Neutrophil (primary cell): ENCODE measurements at regions not wholly inside any gene's neighbourhood (a gene's known extent, or its start where the extent isn't known, plus 50 kb on each side); places are given as distances from the start of the nearest gene placed in this dataset.

Experiments used
- H3K27ac ChIP-seq: fragments of 200-600 bp; sonication (generic); 2 replicates; pipeline ENCODE4 v1.5.1; 2016; ENCODE audit warnings: mild to moderate bottlenecking, moderate library complexity
- H3K27me3 ChIP-seq: fragments of 200-600 bp; sonication (generic); 2 replicates; pipeline ENCODE4 v1.6.0; 2016; ENCODE audit warnings: mild to moderate bottlenecking
- H3K36me3 ChIP-seq: fragments of 200-600 bp; sonication (generic); 2 replicates; pipeline ENCODE4 v1.5.1; 2017
- H3K4me1 ChIP-seq, 2 experiments: fragments of 200-600 bp in 1 of 2; sonication (generic) in 1 of 2; 1 replicate in 1 of 2; 2 replicates in 1 of 2; pipeline versions ENCODE4 v1.5.1 to v1.6.1; 2013 to 2016; ENCODE audit warnings: low read depth in 1 of 2, low read length in 1 of 2, mild to moderate bottlenecking in 1 of 2, moderate library complexity in 1 of 2; ENCODE audit not compliant: control insufficient read depth in 1 of 2, insufficient read depth in 1 of 2
- H3K4me3 ChIP-seq, 2 experiments: fragments of 200-600 bp in 1 of 2; sonication (generic) in 1 of 2; 1 replicate in 1 of 2; 2 replicates in 1 of 2; pipeline ENCODE4 v1.5.1; 2013 to 2016; ENCODE audit warnings: low read depth in 1 of 2, low read length in 1 of 2, mild to moderate bottlenecking in 1 of 2, moderate library complexity in 1 of 2
- H3K9me3 ChIP-seq: fragments of 200-600 bp; sonication (generic); 2 replicates; pipeline ENCODE4 v1.5.1; 2016
- CTCF ChIP-seq: fragments of 200-600 bp; sonication (generic); IDR thresholded peaks from 2 replicates; pipeline ENCODE4 v1.5.1; 2016; ENCODE audit warnings: antibody characterized with exemption

DNA sequence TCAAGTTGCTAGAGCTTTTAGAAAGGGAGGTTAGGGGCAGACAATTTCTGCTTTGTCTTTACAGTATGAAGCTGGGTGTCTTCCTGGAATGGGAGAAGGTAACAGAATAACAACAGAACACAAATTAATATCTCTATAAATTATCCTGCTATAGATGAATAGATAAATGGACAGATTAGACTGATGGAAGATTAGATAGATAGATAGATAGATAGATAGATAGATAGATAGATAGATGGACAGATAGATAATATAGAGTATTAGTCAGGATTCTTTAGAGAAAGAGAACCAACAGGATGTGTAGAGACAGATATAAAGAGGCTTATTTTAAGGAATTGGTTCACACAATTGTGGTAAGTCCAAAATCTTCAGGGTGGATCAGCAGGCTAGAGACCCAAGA lies 302.2 kb downstream of the BCL11A start:
- Histone ChIP-seq H3K27ac (no peak overlapping the region), H3K36me3 (no peaks in the 10 kb centered on the region), H3K4me3 (no peak overlapping the region), H3K27me3 (no peaks in the 10 kb centered on the region), H3K4me1 (peaks cover 10 to 16% of the 10 kb centered on the region in 2 experiments), H3K9me3 (no peaks in the 10 kb centered on the region)
- TF ChIP-seq CTCF: no peak

GRCh38 chr2:60249879-60250278 lies 303.6 kb downstream of the BCL11A start:
- no peak overlapping the region for H3K4me3 ChIP-seq
- H3K36me3 ChIP-seq: no peaks in the 10 kb centered on the region
- no peaks in the 10 kb centered on the region for H3K9me3 ChIP-seq
- no peak for TF ChIP-seq CTCF
- H3K27me3 ChIP-seq: no peaks in the 10 kb centered on the region
- peaks cover 10 to 16% of the 10 kb centered on the region in 2 experiments for H3K4me1 ChIP-seq
- H3K27ac ChIP-seq: no peak overlapping the region

- Histone ChIP-seq H3K27ac (no peak overlapping the region), H3K4me3 (no peak overlapping the region), H3K4me1 (peaks cover 10 to 16% of the 10 kb centered on the region in 2 experiments), H3K36me3 (no peaks in the 10 kb centered on the region), H3K9me3 (no peaks in the 10 kb centered on the region), H3K27me3 (no peaks in the 10 kb centered on the region)
- no peak for TF ChIP-seq CTCF
Measured at GRCh38 chr2:60247471-60247870, 306.0 kb downstream of the BCL11A start.

GRCh38 chr2:60246583-60246982 lies 306.9 kb downstream of the BCL11A start:
- H3K4me3 ChIP-seq: no peak overlapping the region
- no peaks in the 10 kb centered on the region for H3K27me3 ChIP-seq
- no peak for TF ChIP-seq CTCF
- H3K27ac ChIP-seq: no peak overlapping the region
- H3K9me3 ChIP-seq: no peaks in the 10 kb centered on the region
- H3K36me3 ChIP-seq: no peaks in the 10 kb centered on the region
- H3K4me1 ChIP-seq: peaks cover 10 to 16% of the 10 kb centered on the region in 2 experiments

DNA sequence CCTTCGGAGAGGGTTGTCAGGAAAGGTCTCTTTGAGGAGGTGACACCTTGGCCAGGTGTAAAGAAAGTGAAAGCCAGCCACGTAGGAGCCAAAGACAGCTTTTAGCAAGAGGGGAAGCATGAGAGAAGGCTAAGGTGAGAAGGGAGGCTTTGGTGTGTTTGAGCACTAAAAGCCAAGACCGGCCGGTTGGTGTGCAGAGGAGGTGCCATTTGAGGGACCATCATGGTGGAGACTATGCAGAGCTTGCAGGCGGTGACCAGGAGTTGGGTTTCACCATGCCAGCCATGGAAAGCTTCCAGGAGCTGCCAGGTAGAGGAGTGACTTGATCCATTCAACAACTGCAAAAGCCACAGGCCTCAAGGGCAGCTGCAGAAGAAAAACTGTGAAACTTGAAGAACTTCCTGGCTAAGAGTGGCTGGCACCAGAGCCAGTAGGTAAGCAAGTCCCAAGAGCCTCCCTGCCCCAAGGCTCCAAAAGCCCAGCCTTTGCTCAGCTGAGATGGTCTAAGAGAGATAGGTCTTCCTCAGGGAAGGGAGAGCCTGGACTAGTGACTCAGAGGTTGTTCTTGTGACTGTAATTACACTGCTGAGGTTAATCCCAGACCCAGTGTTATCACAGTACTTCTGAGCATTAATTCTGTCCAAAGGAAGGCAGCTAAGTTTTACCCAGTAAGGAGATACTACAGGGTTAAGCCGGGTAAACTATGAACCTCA lies 319.0 kb downstream of the BCL11A start:
- no peaks in the 10 kb centered on the region for H3K9me3 ChIP-seq
- no peak for TF ChIP-seq CTCF
- H3K4me3 ChIP-seq: no peak overlapping the region
- H3K4me1 ChIP-seq: peaks cover 10 to 12% of the 10 kb centered on the region in 2 experiments
- no peak overlapping the region for H3K27ac ChIP-seq
- no peaks in the 10 kb centered on the region for H3K36me3 ChIP-seq
- H3K27me3 ChIP-seq: no peaks in the 10 kb centered on the region
